OCI-LY7 (cell line): ENCODE measurements at regions not wholly inside any gene's neighbourhood (a gene's known extent, or its start where the extent isn't known, plus 50 kb on each side); places are given as distances from the start of the nearest gene placed in this dataset.

Experiments used
- CTCF ChIP-seq: fragments of 200-600 bp; sonication (generic); conservative IDR thresholded peaks from 2 replicates; pipeline ENCODE4 v1.5.1; 2014; ENCODE audit warnings: mild to moderate bottlenecking, antibody characterized with exemption, low read length, moderate library complexity, mixed read lengths
- EZH2phosphoT487 ChIP-seq: fragments of 200-600 bp; sonication (generic); IDR thresholded peaks from 2 replicates; pipeline ENCODE4 v1.6.1; 2018; ENCODE audit warnings: low read depth, borderline replicate concordance, mild to moderate bottlenecking, mixed run types, antibody characterized with exemption, low read length, moderate library complexity, mixed read lengths

GRCh38 chr1:172837816-172838679 is 179.1 kb downstream of the FASLG start:
- no peak for TF ChIP-seq CTCF
- TF ChIP-seq EZH2phosphoT487 = no peak
